Suppressor macrophage treated with lipopolysaccharide for 1 hour (primary cell): ENCODE measurements at regions not wholly inside any gene's neighbourhood (a gene's known extent, or its start where the extent isn't known, plus 50 kb on each side); places are given as distances from the start of the nearest gene placed in this dataset.

Experiments used
- DNase-seq, 3 donors: peaks; one replicate each; pipeline ENCODE4 v3.0.0-alpha.2; 2020 to 2022

DNA sequence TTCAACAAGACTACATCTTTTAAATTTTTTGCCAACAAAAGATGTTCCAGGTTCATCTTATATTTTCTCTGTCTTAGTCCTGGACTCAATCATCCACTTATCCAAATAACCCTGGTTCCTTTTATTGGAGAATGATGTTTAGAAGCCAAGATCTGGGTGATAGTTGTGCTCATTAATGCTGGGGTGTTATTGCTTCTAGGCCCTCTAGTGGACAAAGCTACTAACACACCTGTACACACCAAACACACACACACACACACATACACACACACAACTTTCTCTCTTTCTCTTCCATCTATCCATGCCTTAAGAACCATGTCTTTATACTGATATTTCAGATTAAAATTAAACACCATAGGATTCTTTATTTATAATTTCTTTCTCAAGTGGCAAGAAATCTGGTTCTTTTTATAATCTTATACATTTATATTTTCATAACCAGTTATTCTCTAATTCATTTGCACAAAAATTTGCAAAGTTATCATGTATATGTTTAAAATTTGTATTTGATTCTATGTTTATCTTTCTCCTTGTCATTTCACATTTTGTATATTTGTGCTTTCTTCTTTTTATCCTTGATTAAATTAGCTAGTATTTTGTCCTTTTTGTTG is 179.1 kb upstream of the SMIM23 start:
- peak; percentile 21 to 40 (median 31) for DNase-seq

DNA sequence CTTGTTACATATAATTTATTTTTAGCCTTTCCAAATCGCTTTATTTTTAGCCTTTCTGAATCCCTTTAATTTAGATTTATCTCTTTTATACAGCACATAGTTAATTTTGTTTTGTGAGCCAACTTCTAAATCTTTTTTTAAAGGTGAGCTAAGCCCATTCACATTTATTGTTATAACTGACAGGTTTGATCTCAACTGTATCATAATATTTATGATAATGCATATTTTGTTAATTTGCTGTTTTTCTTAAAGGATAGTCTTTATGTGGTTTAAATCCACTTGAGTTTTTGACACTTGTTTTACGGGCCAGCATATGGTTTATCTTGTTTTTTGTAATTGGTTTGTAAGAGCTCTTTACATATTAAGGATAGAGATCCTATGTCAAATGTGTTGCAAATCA is 177.8 kb upstream of the SMIM23 start:
- no peak for DNase-seq

DNA sequence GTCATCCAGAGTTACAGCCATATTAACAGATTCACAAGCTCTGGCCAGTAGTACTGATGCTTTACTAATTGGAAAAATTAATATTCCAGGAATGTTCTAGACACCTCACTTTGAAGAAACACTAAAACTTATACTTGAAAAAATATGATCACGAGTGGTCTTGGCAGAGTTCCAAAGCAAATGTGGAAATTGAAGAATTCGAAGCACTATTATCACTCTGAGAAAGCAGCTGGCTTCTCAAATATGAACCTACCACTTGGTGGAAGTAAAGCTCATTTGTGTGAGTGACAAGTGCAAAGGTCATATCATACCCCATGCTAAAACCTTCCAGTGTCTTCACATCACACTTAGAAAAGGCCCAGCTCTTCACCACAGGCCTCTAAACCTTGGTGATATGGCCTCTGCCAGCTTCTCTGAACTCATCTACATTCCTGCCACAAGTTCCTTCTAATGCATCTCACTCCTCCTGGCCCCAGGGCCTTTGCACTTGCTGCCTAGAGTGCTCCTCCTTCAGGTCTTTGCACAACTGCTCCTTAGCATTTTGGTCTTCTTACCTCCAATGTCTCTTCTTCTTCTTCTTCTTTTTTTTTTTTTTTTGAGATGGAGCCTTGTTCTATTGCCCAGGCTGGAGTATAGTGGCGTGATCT is 175.7 kb upstream of the SMIM23 start:
- no peak for DNase-seq

DNA sequence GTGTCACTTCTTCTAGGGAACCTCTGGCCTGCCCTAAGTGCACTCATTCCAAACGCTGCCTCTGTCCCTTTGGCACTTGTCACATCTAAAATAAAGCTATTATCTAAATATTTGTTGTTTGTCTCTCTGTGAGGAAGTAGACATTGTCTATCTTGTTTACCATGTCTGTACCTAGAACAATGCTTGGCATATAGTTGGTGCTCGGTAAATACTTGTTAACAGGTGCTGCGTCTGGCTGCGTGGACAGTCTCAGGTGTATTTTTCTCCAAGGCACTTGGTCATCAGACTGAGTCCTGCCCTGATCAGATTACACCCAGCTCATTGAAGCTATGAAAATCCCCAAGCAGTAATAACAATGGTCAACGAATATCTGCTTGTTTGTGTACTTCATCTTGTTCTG is 174.9 kb upstream of the SMIM23 start:
- no peak for DNase-seq

DNA sequence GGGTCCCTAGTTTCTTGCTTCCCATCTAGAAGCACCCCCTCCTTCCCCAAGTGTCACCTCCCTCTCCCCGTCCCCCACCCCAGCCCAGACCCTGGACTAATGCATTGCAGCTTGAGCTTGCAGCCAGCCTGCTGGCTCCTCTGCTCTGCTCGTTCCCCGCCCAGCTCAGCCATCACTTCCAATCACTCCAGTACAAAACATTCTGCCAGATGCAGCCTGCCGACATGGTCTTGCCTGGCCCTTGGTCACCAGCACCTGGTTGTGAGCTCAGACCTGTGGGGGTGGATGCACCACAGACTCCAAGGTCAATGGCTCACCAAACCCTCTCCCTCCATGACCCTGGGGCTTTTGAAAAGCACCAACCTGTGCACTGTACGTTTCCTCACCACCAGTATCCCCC is 172.9 kb upstream of the SMIM23 start:
- DNase-seq, result no peak

DNA sequence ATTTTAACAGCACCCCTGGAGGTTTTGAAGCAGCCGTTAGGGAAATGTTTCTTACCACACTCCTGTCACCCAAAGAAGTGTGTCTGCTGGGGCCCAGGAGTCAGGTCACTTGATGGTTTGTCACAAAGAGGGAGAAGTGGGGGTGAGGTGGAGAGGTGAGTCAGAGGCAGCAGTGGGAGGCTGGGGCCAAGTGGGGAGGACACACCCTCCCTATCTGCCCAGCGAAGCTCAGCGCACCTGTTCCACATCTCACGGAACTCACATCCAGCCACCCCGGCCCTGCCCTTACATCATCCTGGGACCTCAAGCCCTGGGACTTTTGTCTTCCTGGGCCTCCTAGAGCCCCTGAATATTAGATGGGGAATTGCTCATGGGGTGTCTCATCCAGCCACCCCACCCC is 171.1 kb upstream of the SMIM23 start:
- peak in 2 of 3 donors; percentile 20 to 43 for DNase-seq

DNA sequence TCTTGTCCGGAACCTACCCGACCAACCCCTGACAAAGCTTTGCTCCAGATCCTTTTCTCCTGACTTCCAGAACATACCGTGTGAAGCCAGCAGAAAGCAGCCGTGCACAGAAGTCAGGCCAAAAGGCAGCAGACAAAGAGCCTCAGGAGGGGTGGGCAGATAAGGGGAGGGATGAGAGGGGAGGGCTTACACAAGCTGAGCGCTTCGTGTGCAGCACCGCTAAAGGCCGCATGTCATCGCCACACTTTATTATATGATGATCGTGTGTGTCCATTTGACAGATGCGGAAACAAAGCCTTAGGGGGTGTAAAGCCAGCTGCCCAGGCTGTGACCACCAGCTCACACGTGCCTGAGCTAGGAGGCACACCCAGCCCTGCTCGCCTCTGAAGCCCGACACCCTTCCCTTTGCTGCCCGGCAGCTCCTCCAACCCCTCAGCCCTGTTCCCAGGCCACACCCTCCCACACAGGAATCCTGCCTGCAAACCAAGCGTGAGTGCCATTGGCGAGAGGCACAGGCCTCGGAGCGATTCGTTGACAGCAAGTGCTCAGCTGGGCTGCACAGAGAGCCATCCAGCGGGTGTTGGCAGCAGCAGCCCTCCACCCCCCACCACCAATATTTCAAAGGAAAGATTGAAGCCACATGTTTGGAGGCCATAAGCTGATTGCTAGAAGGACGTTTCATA is 170.5 kb upstream of the SMIM23 start:
- no peak for DNase-seq

DNA sequence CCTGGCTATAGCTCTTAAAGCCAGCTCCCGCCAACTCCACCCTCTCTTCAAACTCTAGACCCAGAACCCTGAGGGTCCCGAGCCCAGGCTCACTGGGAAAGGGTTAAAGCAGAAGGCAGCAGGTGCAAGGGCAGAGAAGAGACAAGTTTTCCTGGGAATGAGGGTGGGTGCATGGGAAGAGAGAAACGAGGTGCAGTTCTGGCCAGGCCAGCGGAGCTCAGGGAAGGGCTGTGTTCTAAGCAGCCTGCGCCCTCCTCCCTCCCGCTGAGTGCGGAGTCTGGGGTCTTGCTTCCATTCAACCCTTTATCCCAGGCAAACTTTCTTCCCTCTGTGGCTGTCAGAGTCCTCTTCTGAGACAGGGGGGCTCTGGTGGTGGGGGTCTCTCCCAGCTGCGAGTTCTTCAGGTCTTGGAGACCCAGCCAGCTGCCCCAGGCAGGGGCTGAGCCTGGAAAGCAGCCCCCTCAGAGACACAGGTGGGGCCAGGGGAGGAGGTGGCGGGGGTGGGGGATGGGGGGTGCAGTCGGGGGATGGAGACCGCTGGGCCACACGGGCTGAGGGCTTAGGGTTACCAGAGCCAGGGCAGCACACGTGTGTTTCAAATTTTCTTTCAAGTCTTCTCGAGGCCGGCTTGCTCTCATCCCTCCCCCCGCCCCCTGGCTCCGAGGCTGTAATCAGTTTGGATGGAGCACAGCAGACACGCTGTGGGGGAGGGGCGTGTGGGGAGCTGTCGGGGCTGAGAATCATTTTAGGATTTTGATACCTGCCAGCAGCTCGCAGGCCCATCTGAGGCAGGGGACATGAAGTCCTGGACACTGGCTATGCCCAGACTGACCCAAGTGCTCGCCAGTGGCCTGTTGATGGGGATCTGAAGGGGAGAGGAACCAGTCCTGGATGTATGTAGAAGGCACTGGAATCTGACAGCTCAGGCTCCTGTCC is 169.6 kb upstream of the SMIM23 start:
- DNase-seq, result no peak

DNA sequence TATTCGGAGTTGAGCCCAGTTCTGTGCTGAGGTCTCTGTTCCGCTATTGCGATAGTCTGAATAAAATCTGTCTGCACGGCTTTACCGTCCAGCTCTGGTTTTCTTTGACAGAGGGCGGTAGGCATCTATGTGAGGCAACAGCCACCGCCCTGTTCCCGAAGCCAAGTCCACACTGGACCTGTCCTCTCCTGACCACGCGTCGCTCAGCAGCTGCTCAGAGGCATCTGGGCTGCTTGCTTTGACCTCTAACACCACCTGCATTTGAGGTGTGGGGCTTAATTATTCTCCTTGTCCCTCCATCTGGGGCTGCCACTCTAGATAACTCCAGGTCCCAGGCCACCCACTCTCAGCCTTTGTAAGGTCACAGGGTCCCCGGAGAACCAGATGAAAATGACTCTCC is 168.4 kb upstream of the SMIM23 start:
- no peak for DNase-seq

DNA sequence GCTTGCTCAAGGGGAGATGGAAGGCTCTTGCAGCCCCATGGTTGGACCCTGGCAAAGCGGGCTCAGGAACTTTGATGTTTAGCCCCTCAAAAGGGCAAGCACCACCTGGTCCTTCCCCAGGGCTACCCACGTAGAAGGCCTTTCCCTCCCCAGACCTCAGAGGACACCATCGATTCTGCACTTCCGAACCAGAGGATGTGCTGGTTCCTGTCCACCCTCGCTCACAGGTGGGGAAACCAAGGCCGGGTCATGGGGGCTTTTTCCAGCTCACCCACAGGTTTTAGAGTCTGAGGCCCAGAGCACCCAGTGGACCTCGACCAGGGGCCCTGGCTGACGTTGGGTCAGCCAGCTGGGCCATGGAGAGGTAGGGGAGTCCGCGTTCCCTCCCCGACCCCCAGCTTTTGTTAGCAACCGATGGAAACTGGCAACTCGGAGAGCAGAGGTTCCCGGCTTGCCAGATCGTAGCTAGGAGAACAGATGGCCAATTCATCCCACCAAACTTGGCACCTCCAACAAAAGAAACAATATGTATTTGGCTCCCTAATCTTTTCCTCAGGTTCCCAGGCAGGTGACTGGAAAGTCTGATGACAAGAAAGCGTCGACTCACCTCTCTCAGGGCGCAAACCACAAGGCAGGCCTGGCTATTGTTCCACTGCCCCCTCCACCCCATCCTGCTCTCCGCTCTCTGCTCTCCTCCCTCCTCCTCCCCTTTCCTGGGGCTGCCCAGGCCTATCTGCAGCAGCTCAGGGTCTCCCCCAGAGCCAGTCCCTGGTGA is 167.6 kb upstream of the SMIM23 start:
- no peak for DNase-seq

DNA sequence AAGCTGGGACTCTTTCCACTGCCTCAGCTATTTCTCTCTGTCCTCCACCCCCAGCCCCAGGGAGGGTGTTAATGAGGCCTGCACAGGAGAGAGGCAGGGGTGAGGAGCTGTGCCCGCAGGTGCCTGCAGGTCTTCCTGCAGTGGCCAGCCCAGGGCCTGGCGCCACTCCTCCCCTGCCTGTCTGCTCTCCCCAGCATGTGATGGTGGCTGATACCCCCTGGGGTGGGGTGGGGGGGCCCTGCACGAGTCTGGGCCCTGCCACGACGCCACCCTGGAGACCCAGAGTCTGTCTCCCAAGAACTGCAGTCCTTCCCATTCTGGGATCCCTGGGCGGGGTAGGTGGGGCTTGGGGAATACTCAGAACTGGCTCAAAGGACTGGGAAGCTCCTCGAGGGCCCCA is 166.4 kb upstream of the SMIM23 start:
- no peak for DNase-seq

DNA sequence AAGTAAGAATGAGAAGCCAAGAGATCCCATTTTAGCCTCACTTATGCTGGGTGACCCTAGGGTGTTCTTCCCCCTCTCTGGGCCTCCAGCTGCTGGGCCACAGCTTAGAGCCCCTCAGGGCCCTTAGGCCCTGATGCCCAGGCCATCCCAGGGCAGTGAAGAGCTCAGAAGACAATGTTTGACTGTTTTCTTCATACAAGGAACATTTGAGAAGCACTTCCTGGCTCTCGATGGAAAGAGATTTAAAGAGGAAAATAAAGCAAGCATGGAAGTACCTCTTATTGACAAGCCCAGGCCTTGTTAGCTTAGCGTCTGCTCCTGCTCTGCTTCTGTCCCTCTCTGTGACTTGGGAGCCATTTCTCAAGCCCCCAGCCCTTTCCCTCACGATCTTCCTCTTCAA is 165.9 kb upstream of the SMIM23 start:
- DNase-seq, result no peak

DNA sequence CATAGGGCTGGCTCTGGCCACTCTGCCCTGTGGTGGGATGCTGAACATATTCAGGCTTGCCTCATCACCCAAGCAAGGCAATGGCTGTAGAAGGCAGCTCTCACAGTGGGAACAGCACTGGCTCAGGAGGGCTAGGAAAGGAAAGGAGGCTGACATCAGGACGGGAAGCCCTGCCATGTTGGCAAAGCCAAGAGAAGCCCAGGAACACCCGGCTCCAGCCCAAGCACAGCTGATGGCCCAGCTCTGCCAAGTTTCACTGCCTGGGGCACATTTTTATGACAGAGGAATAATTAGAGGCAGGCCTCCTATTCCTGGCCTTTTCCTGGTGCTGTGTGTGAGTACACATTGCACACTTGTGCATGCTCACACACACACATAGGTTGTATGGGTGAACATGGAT is 163.6 kb upstream of the SMIM23 start:
- DNase-seq, result no peak

DNA sequence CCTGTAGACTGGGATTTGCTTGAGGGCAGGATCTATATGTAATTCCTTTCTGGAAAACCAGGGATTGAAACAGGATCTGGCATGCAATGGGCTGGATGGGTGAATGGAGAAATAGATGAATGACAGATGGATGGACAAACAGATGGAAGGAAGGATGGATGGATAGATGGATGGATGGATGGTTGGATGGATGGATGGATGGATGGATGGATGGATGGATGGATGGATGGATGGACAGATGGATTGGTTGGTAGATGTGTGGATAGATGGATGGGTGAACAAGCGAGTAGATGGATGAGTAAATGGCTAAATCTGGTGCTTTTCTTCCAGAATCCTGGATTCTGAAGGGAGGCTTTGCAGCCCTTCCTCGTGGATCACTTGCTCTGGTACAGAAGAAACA is 162.5 kb upstream of the SMIM23 start:
- no peak for DNase-seq

DNA sequence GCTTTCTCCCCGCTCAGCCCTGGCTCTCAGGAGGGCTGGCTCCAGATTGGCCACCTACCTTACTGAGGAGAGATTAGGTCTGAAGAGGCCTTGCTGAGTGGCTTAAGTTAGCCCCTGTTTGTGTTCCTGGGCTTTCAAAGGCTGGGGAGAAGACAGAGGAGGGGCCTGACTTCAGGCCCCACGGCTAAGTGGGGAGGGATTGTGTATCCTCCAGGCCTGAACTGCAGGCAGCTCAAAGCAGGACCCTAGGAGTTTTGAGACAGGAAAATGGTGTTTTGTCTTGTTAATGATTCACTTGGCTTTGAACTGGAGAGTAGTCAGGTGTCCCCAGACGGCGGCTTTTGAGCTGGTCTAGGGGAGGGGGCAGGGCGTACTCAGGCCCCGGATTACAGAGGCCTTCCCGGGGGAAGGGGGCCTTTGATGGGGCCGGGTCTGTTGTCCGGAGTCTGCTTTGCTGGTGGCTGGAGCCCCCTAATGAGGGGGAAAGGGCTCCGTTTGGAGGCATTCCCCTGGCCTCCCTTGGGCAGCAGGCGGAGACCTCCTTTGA is 162.0 kb upstream of the SMIM23 start:
- DNase-seq, result no peak

DNA sequence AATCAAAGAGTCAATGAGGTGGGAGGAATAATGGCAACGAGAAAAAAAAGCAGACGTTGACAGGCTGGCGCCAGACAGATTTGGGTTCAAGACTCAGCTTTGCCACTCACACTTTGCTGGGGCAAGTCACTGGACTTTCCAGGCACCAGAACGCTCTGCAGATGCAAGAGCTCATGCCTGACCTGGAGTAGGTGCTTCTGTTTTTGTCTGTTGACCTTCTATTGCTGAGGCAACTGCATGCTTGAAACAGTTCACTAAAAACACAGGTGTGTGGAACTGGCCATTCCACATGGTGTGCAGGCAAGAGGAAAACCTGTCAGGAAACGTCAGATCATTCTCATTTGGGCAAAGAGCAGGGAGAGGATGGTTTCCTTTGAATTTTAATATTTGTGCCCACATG is 161.2 kb upstream of the SMIM23 start:
- no peak for DNase-seq

DNA sequence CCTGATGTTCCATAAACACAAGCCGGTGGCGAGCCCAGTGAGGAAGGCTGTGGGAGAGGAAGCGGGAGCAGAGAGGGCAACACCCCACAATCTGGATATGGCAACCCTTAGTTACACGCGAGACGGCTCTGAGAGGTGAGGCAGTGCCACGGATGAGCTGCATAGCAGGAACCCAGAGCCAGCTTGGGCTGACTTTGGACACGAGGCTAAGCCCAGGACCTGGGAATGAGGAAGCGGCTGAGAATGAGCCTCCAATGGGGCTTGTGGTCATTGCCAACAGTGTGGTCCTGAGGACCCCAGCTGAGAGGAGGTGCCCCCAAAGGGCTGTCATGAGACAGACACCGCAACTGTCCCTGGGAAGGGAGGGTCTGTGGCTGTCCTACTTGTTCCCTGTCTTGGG is 160.0 kb upstream of the SMIM23 start:
- DNase-seq, result no peak

DNA sequence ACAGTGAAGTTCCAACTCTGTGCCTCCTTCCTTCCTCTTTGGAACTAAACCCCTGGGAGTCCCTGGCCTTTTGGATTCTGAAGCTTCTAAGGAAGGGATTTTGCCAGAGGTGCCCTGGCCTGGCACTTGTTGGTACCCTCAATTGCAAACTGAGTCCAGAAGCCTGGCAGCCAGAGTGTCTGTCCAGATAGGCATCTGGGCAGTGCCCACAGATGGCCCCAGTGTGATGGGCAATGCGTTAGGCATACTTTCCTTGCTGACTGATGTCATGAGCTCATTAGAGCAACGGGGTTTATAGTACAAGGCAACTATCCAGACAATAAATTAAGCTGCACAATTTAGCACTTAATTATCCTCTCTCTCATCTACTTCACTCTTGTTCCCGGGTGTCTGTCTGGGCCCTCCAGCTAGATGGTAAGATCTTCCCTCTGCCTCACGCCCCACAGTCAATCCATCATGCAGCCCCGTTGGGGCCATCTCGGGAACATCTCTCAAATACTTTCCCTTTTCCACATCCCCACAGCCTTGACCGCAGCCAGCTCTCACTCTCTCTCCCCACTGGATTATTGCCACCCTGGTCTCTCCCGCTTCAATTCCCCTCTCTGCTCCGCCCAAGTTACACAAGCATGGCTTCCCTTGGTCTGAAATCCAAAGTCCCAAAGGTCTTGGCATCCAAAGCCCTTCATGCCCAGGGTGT is 157.5 kb upstream of the SMIM23 start:
- DNase-seq, result no peak

DNA sequence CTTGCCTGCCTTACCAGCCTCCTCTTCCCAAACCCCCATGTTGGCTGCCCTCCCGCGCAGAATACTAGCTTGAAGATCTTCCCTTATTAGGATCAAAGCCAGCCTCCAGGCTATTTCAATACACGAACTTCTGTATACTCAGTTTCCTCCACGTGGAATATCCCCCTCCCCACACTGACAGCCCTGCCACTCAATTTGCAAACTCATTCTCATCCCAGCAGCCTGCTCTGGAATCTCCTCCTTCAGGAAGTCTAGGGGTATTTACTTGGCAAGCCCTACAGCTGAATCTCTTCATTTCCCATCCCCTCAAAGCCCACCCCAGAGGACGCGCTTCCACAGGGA is 157.0 kb upstream of the SMIM23 start:
- DNase-seq, result no peak

DNA sequence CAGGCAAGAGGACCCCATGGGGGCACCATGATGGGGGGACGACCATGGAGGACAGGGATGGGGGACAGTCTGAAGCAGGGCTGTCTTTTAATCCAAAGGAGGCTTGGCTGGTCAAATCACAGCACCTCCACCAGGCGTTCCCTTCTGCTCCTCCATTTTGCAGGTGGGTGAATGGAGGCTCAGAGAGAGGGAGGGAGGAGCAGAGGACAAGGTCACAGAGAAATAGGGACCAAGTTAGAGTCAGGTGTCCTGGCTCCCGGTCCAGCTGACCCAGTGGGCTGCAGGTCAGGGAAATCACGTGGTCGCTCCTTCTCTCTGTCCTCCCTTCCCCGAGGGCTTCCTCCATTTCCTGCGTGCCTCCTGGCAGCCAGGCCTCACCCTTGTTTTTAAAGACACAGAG is 156.4 kb upstream of the SMIM23 start:
- no peak for DNase-seq

DNA sequence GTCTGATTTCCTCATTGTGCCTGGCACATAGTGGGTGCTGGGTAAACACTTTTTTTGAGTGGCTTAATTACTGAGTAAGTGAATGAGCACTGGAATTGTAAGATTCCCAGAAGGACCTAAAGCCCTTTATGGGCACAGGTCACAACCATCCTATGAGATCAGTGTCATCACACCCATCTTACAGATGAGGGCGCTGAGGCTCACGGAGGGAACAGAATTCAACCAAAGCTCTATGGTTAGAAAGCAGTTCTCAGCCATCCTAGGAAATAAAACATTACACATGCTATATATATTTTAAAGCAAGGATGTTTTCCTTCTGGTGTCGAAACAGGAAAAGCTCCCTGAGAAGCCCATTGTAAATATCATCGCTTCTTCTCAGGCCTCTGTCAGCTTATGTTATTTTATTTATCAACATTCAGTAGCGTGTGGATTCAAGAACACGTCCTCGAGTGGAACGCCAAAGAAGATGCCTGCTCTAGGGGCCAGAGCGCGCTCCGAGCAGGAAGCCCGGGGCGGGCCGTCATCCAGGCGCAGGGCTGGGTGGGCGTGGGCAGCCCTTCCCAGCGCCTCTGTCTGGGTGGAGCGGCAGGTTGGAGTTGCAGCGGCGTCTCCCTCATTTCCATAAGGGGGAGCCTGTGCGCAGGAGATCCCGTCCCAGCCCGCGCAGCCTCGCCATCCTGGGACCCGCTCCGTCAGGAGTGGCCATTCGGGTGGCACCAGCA is 155.8 kb upstream of the SMIM23 start:
- peak; percentile 67 to 88 (median 70) for DNase-seq
